ENCODE measurements at regions not wholly inside any gene's neighbourhood (a gene's known extent, or its start where the extent isn't known, plus 50 kb on each side); places are given as distances from the start of the nearest gene placed in this dataset.
A peak's percentile ranks its signal among the peaks of the same experiment; 100 is the strongest.

GRCh38 chr3:106006001-106006400, 137.2 kb upstream of the CBLB start:
- no peak for TF ChIP-seq CTCF (IDR thresholded peaks at IDR 0.05)
- Histone ChIP-seq H3K9me3 (no peaks in the 10 kb centered on the region), H3K36me3 (ENCODE audit: insufficient read depth in 1 of 2, low read depth in 1 of 2) (no peaks in the 10 kb centered on the region), H3K27ac (no peak overlapping the region), H3K4me1 (no peaks in the 10 kb centered on the region), H3K4me3 (no peak overlapping the region), H3K27me3 (ENCODE audit: insufficient read depth in 3 of 3, low read length in 2 of 3) (no peaks in the 10 kb centered on the region)
- ATAC-seq = peak in 2 of 4 donors; percentile 49 to 50
- no peak for DNase-seq
- intact Hi-C loops (cut with DNase I) = no loop called here
- 65 to 80% (median 70%) methylated on average over 5 of the region's 5 CpGs for WGBS, 3 donors

- intact Hi-C loops (cut with DNase I) = no loop called here
- H3K4me3 ChIP-seq = no peak overlapping the region
- no peaks in the 10 kb centered on the region for H3K27me3 ChIP-seq (ENCODE audit: insufficient read depth in 3 of 3, low read length in 2 of 3)
- no peak overlapping the region for H3K27ac ChIP-seq
- no peak for ATAC-seq
- 69 to 76% (median 70%) methylated on average over 2 of the region's 2 CpGs for WGBS, 3 donors
- H3K9me3 ChIP-seq = no peaks in the 10 kb centered on the region
- no peaks in the 10 kb centered on the region for H3K36me3 ChIP-seq (ENCODE audit: insufficient read depth in 1 of 2, low read depth in 1 of 2)
- no peak for DNase-seq
- no peak for TF ChIP-seq CTCF (IDR thresholded peaks at IDR 0.05)
- H3K4me1 ChIP-seq = no peaks in the 10 kb centered on the region
These were observed 137.8 kb upstream of the CBLB start for GRCh38 chr3:106006571-106006970.

GRCh38 chr3:106007512-106007911, 138.7 kb upstream of the CBLB start:
- ATAC-seq (no peak), DNase-seq (no peak)
- Histone ChIP-seq H3K27me3 (ENCODE audit: insufficient read depth in 3 of 3, low read length in 2 of 3) (no peaks in the 10 kb centered on the region), H3K9me3 (no peaks in the 10 kb centered on the region), H3K36me3 (ENCODE audit: insufficient read depth in 1 of 2, low read depth in 1 of 2) (no peaks in the 10 kb centered on the region), H3K4me1 (no peaks in the 10 kb centered on the region), H3K27ac (no peak overlapping the region), H3K4me3 (no peak overlapping the region)
- intact Hi-C loops (cut with DNase I) = no loop called here
- no peak for TF ChIP-seq CTCF (IDR thresholded peaks at IDR 0.05)
- 91 to 95% (median 93%) methylated on average over 3 of the region's 3 CpGs for WGBS, 3 donors

GRCh38 chr3:106008766-106009165, 140.0 kb upstream of the CBLB start:
- DNase-seq (no peak), ATAC-seq (no peak)
- intact Hi-C loops (cut with DNase I) = no loop called here
- 61 to 83% (median 81%) methylated on average over 1 of the region's 1 CpG for WGBS, 3 donors
- Histone ChIP-seq H3K27ac (no peak overlapping the region), H3K4me1 (no peaks in the 10 kb centered on the region), H3K27me3 (ENCODE audit: insufficient read depth in 3 of 3, low read length in 2 of 3) (no peaks in the 10 kb centered on the region), H3K36me3 (ENCODE audit: insufficient read depth in 1 of 2, low read depth in 1 of 2) (no peaks in the 10 kb centered on the region), H3K4me3 (no peak overlapping the region), H3K9me3 (no peaks in the 10 kb centered on the region)
- TF ChIP-seq CTCF (IDR thresholded peaks at IDR 0.05) = no peak

GRCh38 chr3:106010829-106011228, 142.0 kb upstream of the CBLB start:
- Histone ChIP-seq H3K4me1 (no peaks in the 10 kb centered on the region), H3K36me3 (ENCODE audit: insufficient read depth in 1 of 2, low read depth in 1 of 2) (no peaks in the 10 kb centered on the region), H3K9me3 (no peaks in the 10 kb centered on the region), H3K27ac (no peak overlapping the region), H3K4me3 (no peak overlapping the region), H3K27me3 (ENCODE audit: insufficient read depth in 3 of 3, low read length in 2 of 3) (no peaks in the 10 kb centered on the region)
- DNase-seq = no peak
- TF ChIP-seq CTCF (IDR thresholded peaks at IDR 0.05) = no peak
- ATAC-seq = no peak
- intact Hi-C loops (cut with DNase I) = no loop called here
- WGBS, 3 donors = 85 to 90% (median 89%) methylated on average over 3 of the region's 3 CpGs
